ENCODE measurements at regions not wholly inside any gene's neighbourhood (a gene's known extent, or its start where the extent isn't known, plus 50 kb on each side); places are given as distances from the start of the nearest gene placed in this dataset.

DNA sequence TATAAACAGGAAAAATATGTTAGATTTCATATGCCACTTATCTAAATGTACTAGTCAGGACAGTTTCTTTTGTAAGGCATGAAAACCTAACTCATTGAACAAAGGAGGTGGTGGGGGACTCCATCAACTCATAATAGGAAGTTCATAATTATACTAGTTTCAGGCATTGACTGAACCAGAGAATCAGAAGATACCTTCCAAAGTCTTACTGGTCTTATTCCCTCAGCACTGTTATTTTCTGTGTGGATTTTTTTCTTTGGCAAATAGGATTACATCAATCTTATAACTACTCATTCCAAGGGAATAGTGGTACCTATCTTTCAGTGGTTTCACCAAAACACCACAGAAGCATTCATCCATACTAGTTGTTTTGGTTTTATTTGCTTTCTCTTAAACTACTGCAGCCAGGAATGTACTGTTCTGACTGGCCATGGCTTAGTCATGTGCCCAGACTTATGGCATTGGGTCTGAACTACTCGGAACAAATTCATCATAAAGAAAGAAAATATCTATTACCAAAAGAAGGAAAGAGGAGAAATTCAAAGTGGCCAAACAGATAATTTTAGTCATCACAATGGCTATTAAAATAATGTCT is 273.9 kb downstream of the ARAP2 start:
- no peaks in the 10 kb centered on the region for H3K36me3 Mint-ChIP-seq (ENCODE audit: insufficient read depth, unreplicated experiment)
- no peaks in the 10 kb centered on the region for H3K9me3 Mint-ChIP-seq (ENCODE audit: low read depth, unreplicated experiment)
- intact Hi-C loops (cut with micrococcal nuclease; ENCODE audit: unreplicated experiment): no loop called here
- H3K4me1 Mint-ChIP-seq (ENCODE audit: low read depth, unreplicated experiment): no peaks in the 10 kb centered on the region
- no peak overlapping the region for H3K4me3 Mint-ChIP-seq (ENCODE audit: low read depth, unreplicated experiment)
- no peak overlapping the region for H3K27ac Mint-ChIP-seq (ENCODE audit: unreplicated experiment)
- H3K27me3 Mint-ChIP-seq (ENCODE audit: unreplicated experiment): no peaks in the 10 kb centered on the region
- DNase-seq: no peak
- CTCF ChIA-PET: no interaction called here
- BruUV-seq (replicated peaks): no TSS peak
- TF ChIP-seq CTCF (IDR thresholded peaks at IDR 0.05; ENCODE audit: unreplicated experiment): no peak

GRCh38 chr4:35972814-35973213 is 271.5 kb downstream of the ARAP2 start:
- no peaks in the 10 kb centered on the region for H3K9me3 Mint-ChIP-seq (ENCODE audit: low read depth, unreplicated experiment)
- no peak overlapping the region for H3K27ac Mint-ChIP-seq (ENCODE audit: unreplicated experiment)
- BruUV-seq (replicated peaks): no TSS peak
- no peaks in the 10 kb centered on the region for H3K4me1 Mint-ChIP-seq (ENCODE audit: low read depth, unreplicated experiment)
- no peak overlapping the region for H3K4me3 Mint-ChIP-seq (ENCODE audit: low read depth, unreplicated experiment)
- intact Hi-C loops (cut with micrococcal nuclease; ENCODE audit: unreplicated experiment): no loop called here
- no peaks in the 10 kb centered on the region for H3K36me3 Mint-ChIP-seq (ENCODE audit: insufficient read depth, unreplicated experiment)
- CTCF ChIA-PET: no interaction called here
- H3K27me3 Mint-ChIP-seq (ENCODE audit: unreplicated experiment): no peaks in the 10 kb centered on the region
- no peak for DNase-seq
- TF ChIP-seq CTCF (IDR thresholded peaks at IDR 0.05; ENCODE audit: unreplicated experiment): no peak

DNA sequence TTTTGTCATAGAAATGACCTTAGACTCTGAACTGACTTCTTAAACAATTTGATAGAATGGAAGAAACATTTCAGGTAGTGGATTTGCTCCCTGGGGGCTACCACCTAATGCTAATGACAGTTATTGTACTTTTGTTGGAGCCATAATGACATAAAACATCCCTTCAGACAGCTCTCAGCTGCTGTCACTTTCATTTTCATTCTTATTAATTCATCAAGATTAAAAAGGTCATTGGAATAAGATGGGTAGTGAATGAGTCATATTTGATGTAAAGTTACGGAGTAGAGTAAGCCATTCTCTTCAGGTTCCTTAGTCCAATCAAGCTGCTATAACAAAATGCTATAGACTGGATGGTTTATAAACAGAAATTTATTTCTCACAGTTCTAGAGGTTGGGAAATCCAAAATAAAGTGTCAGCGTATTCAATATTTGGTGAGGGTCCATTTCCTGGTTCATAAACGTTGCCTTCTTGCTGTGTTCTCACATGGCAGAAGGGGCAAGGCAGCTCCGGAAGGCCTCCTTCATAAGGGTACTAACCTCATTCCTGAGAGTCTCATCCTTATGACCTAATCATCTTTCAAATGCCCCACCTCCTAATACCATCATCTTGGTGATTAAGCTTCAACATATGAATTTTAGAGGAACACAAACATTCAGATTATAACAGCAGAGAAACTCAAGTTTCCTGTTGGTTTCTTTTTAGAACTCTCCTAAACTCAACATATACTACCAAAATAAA is 268.5 kb downstream of the ARAP2 start:
- Mint-ChIP-seq H3K9me3 (ENCODE audit: low read depth, unreplicated experiment) (no peaks in the 10 kb centered on the region), H3K4me3 (ENCODE audit: low read depth, unreplicated experiment) (no peak overlapping the region), H3K27ac (ENCODE audit: unreplicated experiment) (no peak overlapping the region), H3K36me3 (ENCODE audit: insufficient read depth, unreplicated experiment) (no peaks in the 10 kb centered on the region), H3K4me1 (ENCODE audit: low read depth, unreplicated experiment) (no peaks in the 10 kb centered on the region), H3K27me3 (ENCODE audit: unreplicated experiment) (no peaks in the 10 kb centered on the region)
- CTCF ChIA-PET: no interaction called here
- intact Hi-C loops (cut with micrococcal nuclease; ENCODE audit: unreplicated experiment): no loop called here
- no TSS peak for BruUV-seq (replicated peaks)
- no peak for DNase-seq
- no peak for TF ChIP-seq CTCF (IDR thresholded peaks at IDR 0.05; ENCODE audit: unreplicated experiment)

DNA sequence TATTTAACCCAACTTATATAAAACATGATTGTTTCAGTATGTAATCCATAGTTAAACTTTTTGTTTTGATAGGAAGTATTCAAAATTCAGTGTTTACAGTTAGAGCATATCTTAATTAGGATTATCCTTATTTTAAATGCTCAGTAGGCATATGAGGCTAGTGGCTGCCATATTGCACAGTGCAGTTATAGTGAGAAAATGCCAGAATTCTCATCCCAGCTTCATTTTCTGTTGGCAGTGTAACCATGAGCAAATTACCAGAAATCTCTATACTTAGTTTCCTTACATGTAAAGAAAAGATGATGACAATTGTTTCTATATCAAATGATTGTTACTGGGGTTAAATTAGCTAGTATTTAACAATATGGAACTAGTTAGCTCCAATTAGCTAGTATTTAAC is 265.8 kb downstream of the ARAP2 start:
- no peak for DNase-seq
- no peak for TF ChIP-seq CTCF (IDR thresholded peaks at IDR 0.05; ENCODE audit: unreplicated experiment)
- intact Hi-C loops (cut with micrococcal nuclease; ENCODE audit: unreplicated experiment): no loop called here
- no TSS peak for BruUV-seq (replicated peaks)
- H3K27me3 Mint-ChIP-seq (ENCODE audit: unreplicated experiment): no peaks in the 10 kb centered on the region
- H3K36me3 Mint-ChIP-seq (ENCODE audit: insufficient read depth, unreplicated experiment): no peaks in the 10 kb centered on the region
- CTCF ChIA-PET: no interaction called here
- H3K27ac Mint-ChIP-seq (ENCODE audit: unreplicated experiment): no peak overlapping the region
- H3K4me1 Mint-ChIP-seq (ENCODE audit: low read depth, unreplicated experiment): no peaks in the 10 kb centered on the region
- H3K4me3 Mint-ChIP-seq (ENCODE audit: low read depth, unreplicated experiment): no peak overlapping the region
- no peaks in the 10 kb centered on the region for H3K9me3 Mint-ChIP-seq (ENCODE audit: low read depth, unreplicated experiment)

Data from Calu3 (cell line).